MCF 10A (cell line): ENCODE measurements at regions not wholly inside any gene's neighbourhood (a gene's known extent, or its start where the extent isn't known, plus 50 kb on each side); places are given as distances from the start of the nearest gene placed in this dataset.
"Not testable (repeated sequence)": the region's sequence is repeated elsewhere in the genome, so short reads cannot be mapped to it uniquely, and the experiment has no call there.

ENCODE experiments used
- BruUV-seq: library from RNA; stranded (reverse); fragments of 400-500 nt; replicated peaks from 2 replicates; lab custom pipeline; 2021; lab: Mats Ljungman, UMichigan
- CTCF ChIA-PET: fragments of 300-600 bp; sonication (Branson Sonifier 250); formaldehyde crosslinking; extraction: SDS; loops from one replicate; lab custom pipeline; 2021; ENCODE audit warnings: antibody characterized with exemption, inconsistent platforms; lab: Yijun Ruan, JAX
- POLR2A ChIA-PET: fragments of 300-600, 350-650 bp; sonication (Branson Sonifier 250); formaldehyde crosslinking; extraction: SDS; loops from one replicate; lab custom pipeline; 2020; ENCODE audit warnings: antibody characterized with exemption, inconsistent platforms; lab: Yijun Ruan, JAX
- DNase-seq: peaks from one replicate; pipeline ENCODE4 v3.0.0-alpha.2; 2018; ENCODE audit not compliant: unreplicated experiment
- H3K27ac Mint-ChIP-seq: one replicate; pipeline ENCODE4 v1.8.0; 2022; ENCODE audit warnings: mild to moderate bottlenecking, low read depth, mixed read lengths; ENCODE audit not compliant: unreplicated experiment
- H3K27me3 Mint-ChIP-seq: one replicate; pipeline ENCODE4 v1.8.0; 2022; ENCODE audit warnings: mixed read lengths; ENCODE audit not compliant: insufficient read depth, unreplicated experiment
- H3K36me3 Mint-ChIP-seq: one replicate; pipeline ENCODE4 v1.8.0; 2022; ENCODE audit warnings: mild to moderate bottlenecking, moderate library complexity, mixed read lengths; ENCODE audit not compliant: insufficient read depth, unreplicated experiment
- H3K4me1 Mint-ChIP-seq: one replicate; pipeline ENCODE4 v1.8.0; 2022; ENCODE audit warnings: mixed read lengths; ENCODE audit not compliant: insufficient read depth, unreplicated experiment
- H3K4me3 Mint-ChIP-seq: one replicate; pipeline ENCODE4 v1.8.0; 2022; ENCODE audit warnings: mild to moderate bottlenecking, moderate library complexity, mixed read lengths; ENCODE audit not compliant: unreplicated experiment
- H3K9me3 Mint-ChIP-seq: one replicate; pipeline ENCODE4 v1.8.0; 2022; ENCODE audit warnings: mixed read lengths; ENCODE audit not compliant: unreplicated experiment
- CTCF ChIP-seq: fragments of 200-600 bp; IDR thresholded peaks from one replicate; pipeline ENCODE4 v1.8.0; 2022; ENCODE audit warnings: antibody characterized with exemption, mild to moderate bottlenecking; ENCODE audit not compliant: unreplicated experiment
- intact Hi-C: fragments of 100-400 bp; cut with micrococcal nuclease; formaldehyde crosslinking; loops from 2 replicates; pipeline ENCODE4 v1.14.1; 2022

- H3K4me1 Mint-ChIP-seq = no peaks in the 10 kb centered on the region
- DNase-seq = no peak
- no peak overlapping the region for H3K27ac Mint-ChIP-seq
- CTCF ChIA-PET = no interaction called here
- no peaks in the 10 kb centered on the region for H3K27me3 Mint-ChIP-seq
- BruUV-seq = no TSS peak
- H3K4me3 Mint-ChIP-seq = no peak overlapping the region
- no peak for TF ChIP-seq CTCF
- peaks cover 28% of the 10 kb centered on the region for H3K9me3 Mint-ChIP-seq
- intact Hi-C loops = no loop called here
- no peaks in the 10 kb centered on the region for H3K36me3 Mint-ChIP-seq
- POLR2A ChIA-PET = no interaction called here
Measured at GRCh38 chr3:135426508-135426907, 539.0 kb upstream of the PPP2R3A start.

DNA sequence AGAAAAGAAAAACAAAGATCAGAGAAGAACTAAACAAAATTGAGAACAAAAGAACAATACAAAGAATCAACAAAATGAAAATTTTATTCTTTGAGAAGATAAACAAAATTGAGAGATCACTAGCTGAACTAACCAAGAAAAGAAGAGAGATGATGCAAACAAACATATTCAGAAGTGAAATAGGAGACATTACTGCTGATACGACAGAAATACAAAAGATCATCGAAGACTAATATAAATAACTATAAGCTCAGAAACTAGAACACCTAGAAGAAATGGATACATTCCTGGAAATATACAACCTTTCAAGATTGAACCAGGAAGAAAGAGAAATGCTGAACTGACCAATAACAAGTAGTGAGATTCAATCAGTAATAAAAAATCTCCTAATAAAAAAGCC is 533.1 kb upstream of the PPP2R3A start:
- H3K4me1 Mint-ChIP-seq = no peaks in the 10 kb centered on the region
- DNase-seq = no peak
- no peak for TF ChIP-seq CTCF
- intact Hi-C loops = no loop called here
- ChIA-PET POLR2A (no interaction called here), CTCF (interaction anchor here (0.6 kb wide), 1 partner anchor 529 kb away, joined by 4 read pairs; no protein-coding TSS in a partner anchor)
- no peak overlapping the region for H3K4me3 Mint-ChIP-seq
- no TSS peak for BruUV-seq
- H3K36me3 Mint-ChIP-seq = no peaks in the 10 kb centered on the region
- H3K9me3 Mint-ChIP-seq = peaks cover 36% of the 10 kb centered on the region
- H3K27me3 Mint-ChIP-seq = no peaks in the 10 kb centered on the region
- H3K27ac Mint-ChIP-seq = no peak overlapping the region

GRCh38 chr3:135438889-135439597 is 526.5 kb upstream of the PPP2R3A start:
- DNase-seq, H3K4me3 Mint-ChIP-seq, H3K27ac Mint-ChIP-seq, BruUV-seq, H3K27me3 Mint-ChIP-seq, H3K4me1 Mint-ChIP-seq, intact Hi-C loops, H3K36me3 Mint-ChIP-seq, CTCF ChIA-PET, POLR2A ChIA-PET: not testable (repeated sequence)
- peaks cover 22% of the 10 kb centered on the region for H3K9me3 Mint-ChIP-seq

DNA sequence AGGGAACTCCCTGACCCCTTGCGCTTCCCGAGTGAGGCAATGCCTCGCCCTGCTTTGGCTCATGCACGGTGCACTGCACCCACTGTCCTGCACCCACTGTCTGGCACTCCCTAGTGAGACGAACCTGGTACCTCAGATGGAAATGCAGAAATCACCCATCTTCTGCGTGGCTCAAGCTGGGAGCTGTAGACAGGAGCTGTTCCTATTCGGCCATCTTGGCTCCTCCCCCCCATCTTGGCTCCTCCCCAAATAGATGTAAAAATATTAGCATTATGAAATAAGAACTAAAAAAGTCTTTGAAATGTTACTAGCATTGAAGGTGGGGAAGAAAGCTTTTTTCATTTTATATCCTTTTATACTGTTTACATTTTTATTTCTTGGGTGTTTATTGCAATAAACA is 525.9 kb upstream of the PPP2R3A start:
- H3K9me3 Mint-ChIP-seq = peaks cover 22% of the 10 kb centered on the region
- DNase-seq, H3K36me3 Mint-ChIP-seq, intact Hi-C loops, H3K4me3 Mint-ChIP-seq, H3K27me3 Mint-ChIP-seq, BruUV-seq, H3K4me1 Mint-ChIP-seq, H3K27ac Mint-ChIP-seq, POLR2A ChIA-PET: not testable (repeated sequence)
- CTCF ChIA-PET = interaction anchor here (0.6 kb wide), 1 partner anchor 64 kb away, joined by 6 read pairs; no protein-coding TSS in a partner anchor

DNA sequence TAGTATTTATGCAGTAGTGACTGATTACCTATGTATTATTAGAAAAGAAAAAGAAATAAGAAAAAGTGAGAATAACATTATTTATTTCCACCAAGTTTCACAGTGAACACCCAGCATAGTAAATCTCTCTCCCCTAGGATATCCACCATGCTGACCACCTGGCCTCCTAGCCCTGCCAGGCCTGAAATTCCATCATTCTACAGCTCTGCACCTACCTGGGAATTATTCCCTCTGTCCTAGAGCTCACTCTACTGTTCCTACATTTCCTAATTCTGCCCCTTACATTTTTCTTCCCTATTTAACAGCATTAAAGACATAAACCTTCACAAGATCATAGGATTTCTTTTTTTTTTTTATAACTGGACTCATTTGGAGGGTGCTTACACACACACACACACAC is 525.3 kb upstream of the PPP2R3A start:
- CTCF ChIA-PET = interaction anchor here (0.6 kb wide), 3 partner anchors 9 to 382 kb away, joined by 3 to 6 read pairs (median 4); no protein-coding TSS in a partner anchor
- no peak overlapping the region for H3K27ac Mint-ChIP-seq
- H3K36me3 Mint-ChIP-seq = no peaks in the 10 kb centered on the region
- no peak overlapping the region for H3K4me3 Mint-ChIP-seq
- DNase-seq = no peak
- TF ChIP-seq CTCF = no peak
- H3K4me1 Mint-ChIP-seq = no peaks in the 10 kb centered on the region
- POLR2A ChIA-PET = no interaction called here
- no TSS peak for BruUV-seq
- intact Hi-C loops = no loop called here
- H3K9me3 Mint-ChIP-seq = peaks cover 16% of the 10 kb centered on the region
- H3K27me3 Mint-ChIP-seq = no peaks in the 10 kb centered on the region
